ENCODE measurements at regions not wholly inside any gene's neighbourhood (a gene's known extent, or its start where the extent isn't known, plus 50 kb on each side); places are given as distances from the start of the nearest gene placed in this dataset.

DNA sequence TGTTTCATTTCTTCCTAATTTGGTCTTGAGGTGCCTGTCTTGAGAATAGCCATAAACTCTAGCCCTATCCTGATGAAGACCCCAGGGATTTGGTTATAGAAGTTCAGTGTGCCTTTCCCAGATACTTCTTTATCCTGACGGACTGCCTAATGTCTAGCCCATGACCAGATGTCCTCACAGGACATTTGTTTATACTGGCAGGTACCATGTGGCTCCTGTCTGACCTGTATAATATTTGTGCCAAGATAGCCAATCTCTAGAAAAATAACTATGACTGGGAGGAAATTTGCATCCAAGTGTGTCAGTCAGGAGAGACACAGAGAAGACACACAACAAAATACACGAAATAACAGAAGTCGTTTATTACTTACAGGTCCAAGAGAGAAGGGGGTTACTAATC, 69.2 kb upstream of the MIR17HG start:
- DNase-seq (ENCODE audit: low spot score) = no peak

DNA sequence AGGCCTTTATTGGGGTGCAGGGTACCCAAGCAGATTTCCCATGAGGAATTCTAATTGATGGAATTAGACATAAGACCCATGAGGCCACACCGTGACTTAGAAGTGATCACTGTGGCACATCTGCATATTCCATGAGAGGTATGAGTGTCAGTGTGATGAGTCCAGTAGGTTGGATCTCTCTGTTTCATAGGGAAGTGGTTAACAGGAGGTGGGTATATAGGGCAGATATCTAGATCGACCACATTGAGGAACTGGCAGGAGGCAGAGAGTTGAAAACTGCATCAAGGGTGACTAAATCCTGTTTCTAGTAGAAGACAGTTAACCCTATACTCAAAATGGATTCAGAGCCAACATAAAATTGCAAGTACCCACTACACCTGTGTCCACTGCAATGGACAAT, 68.6 kb upstream of the MIR17HG start:
- DNase-seq (ENCODE audit: low spot score) = no peak

DNA sequence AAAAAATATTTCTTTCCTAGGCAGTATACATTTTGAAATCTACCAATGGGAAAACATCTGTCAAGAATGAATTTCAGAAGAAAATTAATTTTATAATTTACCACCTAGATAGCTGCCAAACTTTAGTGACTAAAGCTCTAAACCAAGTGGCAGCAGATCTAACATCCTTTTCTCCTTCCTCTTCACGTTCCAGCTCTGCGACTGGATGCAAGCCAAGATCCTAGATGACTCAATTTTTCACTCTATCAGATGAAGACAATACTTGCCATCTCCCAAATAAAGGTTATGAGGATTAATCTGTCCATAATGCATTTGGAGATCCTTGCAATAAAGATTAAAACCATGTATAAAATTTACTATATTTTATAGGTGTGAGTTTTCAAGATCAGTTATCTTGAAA, 66.7 kb upstream of the MIR17HG start:
- no peak for DNase-seq (ENCODE audit: low spot score)

DNA sequence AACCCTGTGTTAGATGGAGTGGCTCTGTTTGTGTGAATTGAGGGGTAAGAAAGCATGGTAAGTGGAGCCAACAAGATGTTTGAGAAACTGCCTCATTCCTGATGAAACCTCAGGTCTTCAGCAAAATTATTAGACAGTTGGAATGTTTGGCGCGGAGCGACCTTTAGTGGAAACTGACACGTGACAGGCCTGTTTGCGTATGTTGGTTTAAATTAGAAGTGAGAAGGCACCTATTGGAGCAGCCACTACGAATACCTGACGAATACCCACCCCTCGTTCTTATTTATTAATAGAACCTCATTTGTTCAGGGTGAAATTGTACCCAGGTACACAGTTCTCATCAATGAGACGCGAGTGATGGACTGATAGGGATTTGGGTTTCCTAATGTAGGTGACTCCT, 63.2 kb upstream of the MIR17HG start:
- DNase-seq (ENCODE audit: low spot score) = no peak

DNA sequence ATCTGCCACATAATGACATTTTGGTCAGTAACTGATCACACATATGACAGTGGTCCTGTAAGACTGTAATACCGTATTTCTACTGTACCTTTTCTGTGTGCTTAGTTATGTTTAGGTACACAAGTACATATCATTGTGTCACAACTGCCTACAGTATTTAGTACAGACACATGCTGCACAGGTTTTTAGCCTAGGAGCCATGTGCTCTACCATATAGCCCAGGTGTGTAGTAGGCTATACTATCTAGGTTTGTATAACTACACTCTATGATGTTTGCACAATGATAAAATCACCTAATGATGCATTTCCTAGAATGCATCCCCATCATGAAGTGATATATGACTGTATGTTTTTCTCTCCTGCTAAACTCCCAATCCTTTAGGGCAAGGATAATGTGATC, 61.2 kb upstream of the MIR17HG start:
- no peak for DNase-seq (ENCODE audit: low spot score)

DNA sequence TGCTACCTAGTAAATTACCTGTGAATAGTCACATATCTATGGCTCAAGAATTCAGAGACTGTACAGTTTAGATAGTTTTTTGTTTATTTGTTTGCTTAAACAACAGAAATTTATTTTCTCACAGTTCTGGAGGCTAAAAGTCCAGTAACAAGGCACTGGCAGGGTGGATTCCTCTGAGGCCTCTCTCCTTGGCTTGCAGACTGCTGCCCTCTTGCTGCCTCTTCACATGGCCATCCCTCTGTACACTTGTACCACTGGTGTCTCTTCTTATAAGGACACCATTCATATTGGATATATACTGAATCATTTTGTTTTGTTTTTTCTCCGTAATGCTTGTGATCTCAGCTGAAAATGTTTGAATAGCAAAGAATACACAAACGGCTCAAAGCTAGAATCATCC, 56.4 kb upstream of the MIR17HG start:
- no peak for DNase-seq (ENCODE audit: low spot score)

DNA sequence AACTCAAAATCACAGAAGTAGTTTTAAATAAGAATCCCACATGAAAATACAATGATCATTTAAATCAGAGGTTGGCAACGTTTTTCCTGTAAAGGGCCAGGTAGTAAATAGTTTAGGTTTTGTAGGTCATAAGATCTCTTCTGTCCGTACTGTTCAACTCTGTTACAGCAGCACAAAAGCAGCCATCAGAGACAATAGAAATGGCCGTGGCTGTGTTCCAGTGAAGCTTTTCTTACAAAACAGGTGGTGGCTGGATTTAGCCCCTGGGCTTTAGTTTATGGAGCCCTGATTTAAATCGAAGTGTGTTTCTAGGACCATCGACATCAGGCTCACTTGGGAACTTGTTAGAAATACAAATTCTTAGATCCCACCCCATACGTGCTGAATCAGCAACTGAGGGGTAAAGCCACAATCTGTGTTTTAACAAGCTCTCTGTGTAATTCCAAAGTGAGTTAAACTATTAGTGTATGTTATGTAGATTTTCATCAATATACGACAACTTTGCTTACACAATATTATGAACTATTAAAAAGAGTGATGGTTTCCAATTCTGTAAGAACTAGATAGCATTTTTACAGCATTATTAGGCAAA, 54.8 kb upstream of the MIR17HG start:
- no peak for DNase-seq (ENCODE audit: low spot score)

DNA sequence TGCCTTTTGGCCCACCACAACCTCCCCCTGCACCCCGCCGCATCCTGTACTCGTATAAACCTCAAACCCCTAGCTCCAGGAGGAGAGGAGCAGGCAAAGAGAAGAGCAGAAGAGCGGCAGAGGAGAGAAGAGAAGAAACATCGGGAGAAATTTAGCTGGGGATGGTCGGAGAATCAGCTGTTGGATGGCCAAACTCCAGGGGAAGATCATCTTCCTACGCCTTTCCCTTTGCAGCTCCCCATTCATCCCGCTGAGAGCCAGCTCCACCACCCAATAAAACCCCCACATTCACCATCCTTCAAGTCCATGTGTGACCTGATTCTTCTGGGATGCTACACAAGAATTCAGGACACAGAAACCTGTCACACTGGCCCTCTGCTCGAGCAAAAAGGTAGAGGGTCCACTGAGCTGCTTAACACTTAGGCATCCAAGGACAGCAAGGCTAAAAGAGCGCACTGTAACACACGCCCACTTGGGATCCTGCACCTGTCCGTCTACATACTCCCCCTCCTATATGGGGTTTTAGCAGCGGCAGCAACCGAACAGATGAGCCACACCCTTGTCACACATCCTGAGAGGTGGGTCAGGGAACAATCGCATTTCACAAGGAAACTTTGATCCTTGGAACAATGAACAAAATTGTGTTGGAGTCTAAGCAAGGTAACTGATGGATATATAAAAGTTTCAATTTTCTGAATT, 51.6 kb upstream of the MIR17HG start:
- DNase-seq (ENCODE audit: low spot score) = no peak

DNA sequence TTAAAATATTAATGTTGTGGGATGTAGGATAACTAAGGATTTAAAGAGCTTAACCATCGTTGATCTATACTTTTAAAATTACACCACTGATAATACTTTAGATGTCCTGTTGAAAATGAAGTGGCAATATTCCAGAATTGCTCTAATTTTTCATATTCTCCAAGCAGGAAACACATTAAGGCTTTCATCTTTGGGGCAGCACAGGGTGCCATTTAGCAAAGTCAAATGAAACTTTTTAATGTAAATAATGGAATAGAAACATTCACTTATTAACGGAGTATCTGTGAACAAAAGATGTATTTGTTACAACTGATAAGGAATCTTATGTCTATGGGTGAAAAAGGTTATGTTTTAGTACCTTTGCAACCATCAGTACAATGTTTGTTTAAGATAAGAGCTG, 50.0 kb upstream of the MIR17HG start:
- DNase-seq (ENCODE audit: low spot score) = no peak

Measured in CD4-positive, alpha-beta T cell treated with Interleukin-15 for 4 hours (primary cell).